ENCODE measurements at regions not wholly inside any gene's neighbourhood (a gene's known extent, or its start where the extent isn't known, plus 50 kb on each side); places are given as distances from the start of the nearest gene placed in this dataset.
"Not testable (repeated sequence)": the region's sequence is repeated elsewhere in the genome, so short reads cannot be mapped to it uniquely, and the experiment has no call there.

GRCh38 chr6:16927205-16927604 lies 165.9 kb upstream of the ATXN1 start:
- no peak for DNase-seq (ENCODE audit: low spot score)
- intact Hi-C loops (cut with DNase I) = no loop called here

GRCh38 chr6:16925461-16925860 lies 164.2 kb upstream of the ATXN1 start:
- no peak for DNase-seq (ENCODE audit: low spot score)
- intact Hi-C loops (cut with DNase I) = no loop called here

GRCh38 chr6:16922282-16922681 lies 161.0 kb upstream of the ATXN1 start:
- intact Hi-C loops (cut with DNase I) = no loop called here
- DNase-seq (ENCODE audit: low spot score) = no peak

- no peak for DNase-seq (ENCODE audit: low spot score)
- intact Hi-C loops (cut with DNase I) = no loop called here
Measured at GRCh38 chr6:16921399-16922110, 160.3 kb upstream of the ATXN1 start.

- no peak for DNase-seq (ENCODE audit: low spot score)
- intact Hi-C loops (cut with DNase I) = no loop called here
Measured at GRCh38 chr6:16918586-16918985, 157.3 kb upstream of the ATXN1 start.

GRCh38 chr6:16914184-16914583 lies 152.9 kb upstream of the ATXN1 start:
- intact Hi-C loops (cut with DNase I) = no loop called here

GRCh38 chr6:16912756-16913155 lies 151.5 kb upstream of the ATXN1 start:
- intact Hi-C loops (cut with DNase I) = no loop called here
- DNase-seq (ENCODE audit: low spot score) = no peak

More at GRCh38 chr6:16914184-16914583, 152.9 kb upstream of the ATXN1 start:
- DNase-seq (ENCODE audit: low spot score) = no peak

- intact Hi-C loops (cut with DNase I) = no loop called here
- DNase-seq (ENCODE audit: low spot score) = no peak
Measured at GRCh38 chr6:16911088-16911487, 149.8 kb upstream of the ATXN1 start.

- intact Hi-C loops (cut with DNase I) = no loop called here
- no peak for DNase-seq (ENCODE audit: low spot score)
Measured at GRCh38 chr6:16909658-16910360, 148.5 kb upstream of the ATXN1 start.

GRCh38 chr6:16907991-16908390 lies 146.7 kb upstream of the ATXN1 start:
- intact Hi-C loops (cut with DNase I) = no loop called here
- DNase-seq (ENCODE audit: low spot score) = no peak

- intact Hi-C loops (cut with DNase I) = no loop called here
- no peak for DNase-seq (ENCODE audit: low spot score)
Measured at GRCh38 chr6:16904957-16905356, 143.7 kb upstream of the ATXN1 start.

- intact Hi-C loops (cut with DNase I) = no loop called here
- DNase-seq (ENCODE audit: low spot score) = no peak
Measured at GRCh38 chr6:16903470-16903869, 142.2 kb upstream of the ATXN1 start.

- intact Hi-C loops (cut with DNase I) = no loop called here
Measured at GRCh38 chr6:16902502-16902901, 141.2 kb upstream of the ATXN1 start.

GRCh38 chr6:16901782-16902181 lies 140.5 kb upstream of the ATXN1 start:
- peak; percentile 88 for DNase-seq (ENCODE audit: low spot score)

More at GRCh38 chr6:16902502-16902901, 141.2 kb upstream of the ATXN1 start:
- DNase-seq (ENCODE audit: low spot score) = no peak

GRCh38 chr6:16901306-16901705 lies 140.0 kb upstream of the ATXN1 start:
- intact Hi-C loops (cut with DNase I) = no loop called here
- no peak for DNase-seq (ENCODE audit: low spot score)

More at GRCh38 chr6:16901782-16902181, 140.5 kb upstream of the ATXN1 start:
- intact Hi-C loops (cut with DNase I) = no loop called here

GRCh38 chr6:16898640-16899396 lies 137.6 kb upstream of the ATXN1 start:
- DNase-seq (ENCODE audit: low spot score) = no peak
- intact Hi-C loops (cut with DNase I) = no loop called here

- intact Hi-C loops (cut with DNase I) = no loop called here
- no peak for DNase-seq (ENCODE audit: low spot score)
Measured at GRCh38 chr6:16897669-16898068, 136.4 kb upstream of the ATXN1 start.

- intact Hi-C loops (cut with DNase I) = no loop called here
- no peak for DNase-seq (ENCODE audit: low spot score)
Measured at GRCh38 chr6:16894301-16894700, 133.0 kb upstream of the ATXN1 start.

GRCh38 chr6:16891110-16891509 lies 129.8 kb upstream of the ATXN1 start:
- intact Hi-C loops (cut with DNase I); DNase-seq (ENCODE audit: low spot score): not testable (repeated sequence)

- intact Hi-C loops (cut with DNase I) = no loop called here
- no peak for DNase-seq (ENCODE audit: low spot score)
Measured at GRCh38 chr6:16885411-16886160, 124.3 kb upstream of the ATXN1 start.
